DMS 273 treated with DMSO at 0.1 percent for 48 hours (cell line): ENCODE measurements at regions not wholly inside any gene's neighbourhood (a gene's known extent, or its start where the extent isn't known, plus 50 kb on each side); places are given as distances from the start of the nearest gene placed in this dataset.
A peak's percentile ranks its signal among the peaks of the same experiment; 100 is the strongest.

Experiments used
- DNase-seq: peaks from one replicate; lab custom pipeline; 2025; lab: John Stamatoyannopoulos, UW

DNA sequence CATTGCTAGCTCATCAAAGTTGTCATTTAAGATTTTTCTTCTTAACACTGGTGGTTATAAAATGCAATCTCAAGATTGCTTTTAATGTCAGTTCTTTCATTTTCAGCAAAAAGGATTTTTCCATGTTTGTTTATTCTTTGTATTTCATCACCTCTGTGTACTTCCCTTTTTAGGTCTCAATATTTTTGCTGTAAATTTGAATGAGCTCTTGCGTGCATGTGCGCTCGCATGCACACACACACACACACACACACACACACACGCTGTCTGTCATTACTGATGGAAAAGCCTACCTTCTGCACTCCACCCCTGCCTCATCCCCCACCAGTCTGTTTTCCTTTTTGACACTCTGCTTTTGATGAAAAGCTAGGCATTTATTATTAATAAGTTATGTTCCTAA, 85.3 kb upstream of the FYN start:
- DNase-seq, result no peak

DNA sequence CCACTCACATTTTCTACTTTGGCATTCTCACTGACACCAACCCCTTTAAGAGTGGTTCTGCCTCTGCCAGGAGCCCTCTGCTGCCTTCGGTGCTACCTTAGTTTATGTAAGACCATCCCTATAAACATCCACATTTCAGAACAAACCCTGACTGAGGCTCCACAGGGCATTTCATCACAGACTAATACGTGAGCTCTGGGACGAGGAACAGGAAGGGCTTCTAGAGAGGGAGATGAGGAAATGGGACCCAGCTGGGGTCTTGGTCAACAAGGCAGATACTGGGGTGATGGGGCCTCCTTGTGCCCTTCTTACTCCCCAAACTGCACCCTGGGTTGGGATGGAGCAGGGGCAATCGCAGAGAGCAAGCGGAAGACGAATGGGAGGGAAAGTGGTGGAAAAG, 86.5 kb upstream of the FYN start:
- no peak for DNase-seq

DNA sequence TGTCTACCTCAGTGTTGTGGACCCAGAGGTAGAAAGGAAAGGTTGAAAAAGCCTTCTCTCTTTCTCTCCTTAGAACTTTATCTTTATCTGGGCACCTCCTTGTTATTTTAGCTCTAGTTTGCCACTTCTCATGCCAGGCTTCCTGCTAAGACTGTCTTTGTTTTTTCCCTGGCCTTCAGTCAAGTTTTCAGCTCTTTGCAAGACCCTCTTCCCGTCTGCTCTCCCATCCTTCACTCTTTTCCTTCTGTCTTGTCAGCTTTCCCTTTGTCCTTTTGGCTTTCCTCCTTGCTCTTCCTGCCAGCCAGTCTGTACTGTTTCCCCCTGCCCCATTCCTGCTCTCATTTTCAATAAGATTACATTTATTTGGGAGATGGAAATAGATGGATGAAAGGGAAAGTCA, 86.8 kb upstream of the CCN6 start:
- no peak for DNase-seq

DNA sequence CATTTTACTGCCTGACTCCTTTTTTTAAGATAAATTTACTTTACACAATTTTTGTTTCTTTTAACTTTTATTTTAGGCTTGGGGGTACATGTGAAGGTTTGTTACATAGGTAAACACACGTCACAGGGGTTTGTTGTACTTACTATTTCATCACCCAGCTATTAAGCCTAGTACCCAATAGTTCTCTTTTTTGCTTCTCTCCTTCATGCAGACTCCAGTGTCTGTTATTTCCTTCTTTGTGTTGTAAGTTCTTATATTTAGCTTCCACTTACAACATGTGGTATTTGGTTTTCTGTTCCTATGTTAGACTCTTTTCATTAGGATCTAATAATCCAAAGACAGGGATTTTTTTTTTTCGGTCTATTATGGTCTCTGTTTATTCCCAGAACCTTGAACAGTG, 83.5 kb upstream of the CCN6 start:
- DNase-seq, result no peak

DNA sequence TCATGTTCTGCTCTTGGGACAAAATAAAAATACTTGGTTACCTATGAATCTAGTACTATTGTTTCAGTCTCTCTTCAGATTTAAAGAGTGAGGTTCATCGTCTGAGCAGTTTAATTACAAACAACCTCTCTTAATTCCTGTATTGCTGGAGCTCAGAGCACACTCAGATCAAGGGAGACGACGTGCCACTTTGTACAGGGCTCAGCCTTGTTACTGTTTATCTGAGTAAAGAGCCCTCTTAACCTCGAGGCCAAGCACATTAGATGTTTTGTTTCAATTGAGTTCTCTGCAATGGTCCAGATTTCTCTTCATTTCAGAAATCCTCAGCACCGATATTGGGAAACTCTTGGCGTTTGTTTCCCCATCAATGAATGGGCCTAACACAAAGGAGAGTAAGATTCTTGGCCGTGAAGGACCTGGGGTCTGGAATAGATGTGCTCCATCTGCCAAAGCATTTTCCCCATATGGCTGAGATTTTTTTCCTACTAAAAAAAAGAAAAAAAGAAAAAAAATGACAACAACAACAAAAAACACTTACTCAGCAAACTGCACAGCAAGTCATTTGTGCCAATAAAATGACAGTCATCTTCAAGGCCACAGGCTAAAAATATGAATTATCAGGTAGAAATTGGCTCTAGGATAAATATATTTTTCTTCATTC, 82.6 kb upstream of the CCN6 start:
- DNase-seq, result no peak

DNA sequence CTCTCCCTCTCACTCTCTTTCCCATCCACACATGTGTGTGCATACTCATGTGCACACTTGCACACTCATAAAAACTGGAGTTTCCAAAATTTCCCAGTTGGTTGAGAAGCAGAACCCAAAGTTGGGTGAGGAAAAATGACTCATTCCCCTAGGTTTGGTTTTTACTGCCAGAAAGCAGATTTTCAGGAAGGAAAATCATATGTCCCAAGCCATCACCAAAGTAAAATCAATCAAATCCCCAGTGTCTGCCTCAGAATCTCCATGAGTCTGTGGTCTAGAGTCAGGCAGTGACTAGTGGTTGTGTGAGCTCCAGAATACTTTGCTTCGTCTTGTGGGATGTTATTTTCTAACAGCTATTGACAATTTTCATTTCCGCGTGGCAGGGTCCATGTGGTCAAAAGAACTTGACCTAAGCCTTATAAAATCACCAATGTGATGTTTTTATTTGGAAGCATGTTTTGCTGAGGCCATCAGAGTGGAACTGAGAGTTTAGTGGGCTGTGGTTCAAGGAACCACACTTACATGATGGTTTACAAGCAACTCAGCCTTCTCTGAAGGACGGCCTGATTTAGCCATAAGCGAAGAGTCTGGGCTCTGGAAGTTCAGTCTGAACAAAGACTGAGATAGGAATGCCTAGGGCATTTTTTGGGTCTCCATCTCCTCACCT, 81.9 kb upstream of the CCN6 start:
- DNase-seq, result no peak

DNA sequence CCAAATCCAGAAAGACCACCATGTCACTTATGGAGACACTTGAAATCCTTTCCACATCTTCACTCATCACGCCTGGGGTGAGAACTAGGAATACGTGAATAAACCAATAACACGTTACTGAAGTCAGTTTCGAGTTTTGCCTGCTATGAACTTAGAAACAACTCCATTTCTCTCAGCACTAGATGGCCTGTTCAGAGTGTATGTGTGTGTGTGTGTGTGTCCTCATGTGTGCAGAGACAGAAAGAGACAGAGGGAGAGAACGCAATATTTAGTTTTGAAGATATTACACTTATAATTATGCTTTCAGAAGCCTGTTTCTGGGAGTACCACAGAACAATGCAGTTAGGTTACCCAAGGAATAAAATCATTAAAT, 81.2 kb upstream of the CCN6 start:
- DNase-seq, result no peak

DNA sequence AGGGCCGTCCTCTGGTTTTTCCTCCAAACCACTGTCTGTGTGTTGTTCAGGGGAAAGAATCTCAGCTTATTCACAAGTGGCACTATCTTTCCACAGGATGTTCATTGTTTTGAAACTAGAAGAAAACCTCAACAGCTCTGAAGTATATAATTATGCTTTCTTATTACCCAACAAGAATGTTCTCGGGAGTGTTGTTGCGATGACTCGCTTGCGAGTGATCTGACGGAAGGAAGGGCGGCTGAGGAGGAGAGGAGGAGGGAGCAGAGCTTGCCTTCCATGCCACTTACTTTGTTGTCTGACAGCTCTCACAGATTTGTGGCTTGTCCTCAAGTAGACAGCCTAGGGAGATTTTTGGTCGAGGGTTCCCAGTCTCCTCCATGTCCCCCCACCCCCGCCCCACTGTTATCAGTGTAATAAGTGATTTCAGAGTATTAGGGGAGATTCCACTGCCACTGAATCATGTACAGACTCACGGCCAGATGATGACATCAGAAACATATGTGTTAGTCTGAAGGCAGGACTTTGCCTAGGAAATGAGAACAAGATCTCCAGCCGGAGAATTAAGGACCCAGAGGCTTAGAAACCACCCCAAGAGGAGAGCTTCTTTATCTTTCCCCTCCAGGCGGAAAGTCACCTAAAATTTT, 80.7 kb upstream of the CCN6 start:
- DNase-seq, result peak; percentile 10

DNA sequence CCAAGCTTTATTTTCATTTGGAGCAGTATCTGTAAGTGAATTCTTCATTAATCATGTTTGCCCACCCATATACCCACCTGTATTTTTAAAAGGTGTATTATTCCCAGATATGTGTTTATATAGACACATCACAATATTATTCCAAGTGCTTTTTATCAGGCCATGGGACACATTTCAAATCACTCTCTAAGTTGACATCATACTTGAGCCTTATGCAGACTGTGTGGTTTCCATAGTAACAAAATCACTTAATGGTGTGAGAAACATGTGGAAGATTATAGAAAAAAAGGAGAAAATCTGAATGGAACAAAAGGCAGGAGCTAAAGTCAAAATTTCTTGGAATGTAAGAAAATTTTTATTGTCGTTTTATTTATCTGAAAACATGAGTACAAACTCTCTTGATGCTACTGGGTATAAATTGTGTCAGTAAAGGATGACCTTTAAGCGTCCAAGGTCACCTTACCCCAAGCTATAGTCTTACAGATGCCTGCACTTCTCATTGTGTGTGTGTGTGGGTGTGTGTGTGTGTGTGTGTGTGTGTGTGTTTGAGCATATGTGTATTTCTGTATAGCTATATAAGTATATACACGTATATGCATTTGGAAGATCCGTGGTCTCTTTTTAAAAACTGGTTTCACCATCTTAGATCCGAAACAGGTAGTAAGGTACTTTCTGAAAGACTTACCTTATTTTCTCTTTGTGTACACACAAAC, 79.8 kb upstream of the CCN6 start:
- DNase-seq, result no peak

DNA sequence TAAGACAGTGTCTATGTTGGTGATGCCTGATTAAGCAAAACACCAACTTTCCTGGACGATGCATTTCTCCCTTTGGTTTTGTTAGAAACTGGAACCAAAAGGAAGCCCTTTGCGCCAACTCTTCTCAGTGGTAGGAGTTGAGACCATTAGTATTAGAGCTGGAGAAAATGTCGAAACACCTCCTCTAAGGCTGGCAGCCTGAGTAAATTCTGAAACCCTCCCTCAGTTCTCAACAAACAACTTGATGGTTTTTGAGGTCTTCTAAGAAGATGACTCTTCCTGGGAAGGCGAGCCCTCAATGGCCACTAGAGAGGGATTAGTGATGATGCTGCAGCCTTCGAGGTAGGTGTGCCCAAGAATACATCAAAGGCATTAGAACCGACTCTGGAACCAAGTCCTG, 78.4 kb upstream of the CCN6 start:
- DNase-seq, result no peak

DNA sequence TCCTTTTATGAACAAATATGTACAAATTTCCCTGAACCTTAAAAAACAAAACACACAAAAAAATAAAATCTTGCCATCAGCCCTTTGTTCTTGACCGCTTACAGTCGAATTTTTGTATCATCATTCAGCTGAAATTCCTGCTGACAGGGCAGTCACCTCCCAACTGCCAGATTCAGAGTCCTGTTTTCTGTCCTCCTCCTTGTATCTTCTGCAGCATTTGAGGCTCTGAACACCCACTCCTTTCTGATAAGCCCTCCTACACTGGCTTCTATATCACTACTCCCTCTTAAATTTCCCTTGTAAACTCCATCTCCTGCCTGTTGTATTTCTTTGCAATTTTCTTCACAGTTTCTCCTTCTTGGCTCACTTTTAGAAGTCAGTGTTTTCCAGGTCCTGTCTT, 77.8 kb upstream of the CCN6 start:
- DNase-seq, result no peak

DNA sequence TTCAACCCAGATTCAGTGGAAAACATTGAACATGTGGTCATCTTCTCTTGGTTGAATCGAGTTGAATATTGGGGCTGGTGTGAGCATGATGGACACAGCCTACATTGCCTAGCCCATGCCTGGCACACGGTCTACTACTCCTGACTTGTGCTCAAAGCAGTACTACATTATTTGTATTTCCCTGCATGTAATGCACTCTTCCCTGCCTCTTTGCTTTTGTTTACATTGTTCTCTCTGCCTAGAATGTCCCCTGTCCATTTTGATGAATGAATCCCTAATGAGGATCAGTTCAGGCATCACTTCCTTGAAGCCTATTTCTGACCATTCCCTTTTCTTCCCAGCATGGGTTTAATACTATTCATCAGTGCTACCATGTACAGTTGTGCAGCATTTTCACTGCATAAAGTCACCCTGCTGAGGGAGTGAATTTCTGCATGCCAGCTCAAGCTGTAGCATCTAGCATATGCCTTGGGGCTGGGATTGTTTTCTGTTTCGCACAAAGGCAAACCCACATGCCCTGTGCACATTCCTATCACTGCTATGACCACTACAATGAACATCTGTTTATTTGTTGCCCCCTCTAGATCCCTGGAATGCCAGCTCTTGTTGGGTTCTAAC, 75.3 kb upstream of the CCN6 start:
- DNase-seq, result no peak

DNA sequence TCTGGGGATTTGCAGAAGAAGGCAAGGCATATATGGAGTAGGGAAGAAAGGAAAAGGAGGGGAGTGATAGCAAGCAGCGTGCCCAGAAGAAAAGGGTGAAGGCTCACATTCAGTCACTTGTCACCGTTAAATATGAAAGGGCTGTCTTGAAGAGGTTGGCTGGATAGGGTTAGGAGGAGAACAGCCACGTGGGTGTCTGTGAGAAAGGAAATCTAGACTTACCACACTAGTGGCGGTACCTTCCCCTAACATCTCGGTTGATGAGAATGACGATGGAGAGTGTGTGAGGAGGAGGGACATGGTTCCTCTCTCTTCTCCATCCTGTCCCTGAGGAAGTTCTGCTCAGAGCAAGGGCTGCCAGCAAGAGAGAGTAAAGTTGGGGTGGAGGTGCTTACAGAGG, 74.3 kb upstream of the CCN6 start:
- DNase-seq, result no peak

DNA sequence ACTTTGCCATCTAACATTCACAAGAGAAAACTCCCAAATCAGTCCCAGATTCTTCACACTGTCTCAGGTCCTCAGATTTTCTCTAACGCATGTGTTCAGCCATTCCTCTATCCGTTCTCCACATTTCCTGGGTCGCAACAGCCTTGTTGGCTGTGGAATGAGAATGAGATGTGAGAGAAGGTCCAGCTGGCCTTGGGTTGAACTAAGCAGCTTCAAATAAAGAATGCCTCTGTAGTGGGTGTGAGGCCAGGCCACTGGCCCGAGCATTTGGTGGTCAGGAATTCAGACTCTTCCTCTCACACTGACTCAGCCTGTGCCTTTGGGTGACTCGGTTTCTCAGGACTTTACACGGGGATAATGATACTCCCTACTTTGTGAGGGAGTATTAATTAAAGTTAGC, 73.8 kb upstream of the CCN6 start:
- no peak for DNase-seq

DNA sequence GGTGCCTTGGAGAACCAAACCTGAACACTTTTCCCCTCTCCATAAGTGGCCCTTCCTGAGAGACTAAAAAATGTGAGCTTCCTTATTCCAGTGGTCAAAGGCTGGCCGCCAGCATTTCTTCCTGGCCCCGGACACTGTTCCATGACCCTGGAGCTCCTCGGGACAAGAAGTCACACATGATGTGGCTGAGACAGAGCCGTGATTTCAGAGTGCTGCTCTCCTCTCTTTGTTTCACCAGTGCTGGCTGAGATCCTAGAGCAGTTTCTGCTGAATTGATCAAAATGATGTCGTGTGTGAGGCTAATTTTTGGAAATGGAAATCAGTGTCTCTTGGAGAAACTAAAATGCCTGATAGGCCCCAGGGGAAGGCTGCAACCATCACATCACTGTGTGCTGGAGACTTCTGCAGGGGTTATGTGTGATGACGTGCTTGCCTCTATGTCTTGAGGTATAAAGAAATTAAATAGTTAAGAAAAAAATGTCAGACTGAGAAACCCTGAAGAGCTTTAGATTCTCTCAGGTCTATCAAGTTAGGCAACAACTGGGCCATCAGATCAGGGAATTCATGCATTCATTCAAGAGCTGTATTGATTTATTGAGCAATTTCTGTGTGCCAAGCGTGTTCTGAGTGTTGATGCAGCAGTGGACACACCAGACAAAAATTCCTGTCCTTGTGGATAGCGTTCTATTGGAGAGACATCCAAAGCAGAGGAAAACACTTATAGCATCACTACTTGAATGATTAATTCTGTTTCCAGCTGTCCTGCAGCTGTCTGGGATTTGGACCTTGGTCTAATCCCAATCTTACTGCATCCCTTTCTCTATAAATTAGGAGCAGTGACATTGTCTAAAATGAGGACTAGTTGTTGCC, 72.7 kb upstream of the CCN6 start:
- no peak for DNase-seq

DNA sequence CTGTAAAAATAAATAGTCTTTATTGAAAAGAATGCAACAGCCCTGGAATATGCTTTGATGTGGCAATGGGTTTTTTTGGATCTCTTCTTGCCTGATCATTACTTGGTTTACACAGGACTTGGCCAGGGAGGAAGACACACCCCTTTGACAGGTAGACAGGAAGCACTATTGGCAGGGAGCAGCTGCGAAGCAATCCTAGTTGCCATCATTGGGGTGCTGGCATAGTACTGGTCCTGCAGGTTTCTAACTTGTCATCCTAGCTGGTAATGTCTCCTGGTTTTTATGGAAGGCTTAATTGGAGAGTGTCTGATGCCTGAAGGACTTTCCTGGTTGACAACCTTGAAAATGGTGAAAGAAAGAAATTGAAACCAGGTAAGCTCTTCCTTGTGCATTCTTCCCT, 71.2 kb upstream of the CCN6 start:
- DNase-seq, result no peak

DNA sequence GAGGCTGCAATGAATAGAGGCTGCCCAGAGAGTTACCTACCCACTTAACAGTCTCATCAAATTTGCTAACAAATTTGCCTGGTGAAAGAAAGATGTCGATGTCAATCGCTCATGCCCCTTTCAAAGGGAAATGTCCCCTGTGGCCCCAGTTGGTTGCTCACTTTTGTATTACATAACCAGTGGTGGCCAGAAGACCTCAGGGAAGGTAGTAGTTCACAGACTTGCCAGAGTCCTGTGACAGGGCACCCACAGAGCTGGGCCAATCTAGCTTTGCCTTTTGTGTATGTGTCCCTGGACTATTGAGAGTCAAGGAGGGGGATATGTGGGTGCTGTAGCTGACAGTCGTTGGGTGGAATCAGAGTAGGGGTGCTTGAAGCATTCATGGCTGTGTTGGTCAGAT, 70.7 kb upstream of the CCN6 start:
- DNase-seq, result no peak

DNA sequence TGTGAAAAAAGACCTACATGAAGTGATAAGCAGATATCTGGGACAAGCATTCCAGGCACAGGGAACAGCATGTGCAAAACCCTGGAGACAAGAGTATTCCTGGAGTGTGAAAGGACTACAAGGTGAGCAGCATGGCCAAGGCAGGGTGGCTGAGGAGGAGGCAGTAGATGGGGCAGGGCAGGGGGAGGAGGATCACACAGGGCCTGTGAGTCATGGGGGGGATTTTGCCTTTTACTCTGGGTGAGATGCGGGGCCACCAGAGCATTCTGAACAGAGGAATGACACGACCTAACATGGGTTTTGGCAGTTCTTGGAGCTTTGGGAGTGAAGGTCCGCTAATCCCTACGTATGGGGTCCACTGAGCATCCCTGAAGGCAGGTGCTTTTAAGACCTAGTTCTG, 69.8 kb upstream of the CCN6 start:
- no peak for DNase-seq

DNA sequence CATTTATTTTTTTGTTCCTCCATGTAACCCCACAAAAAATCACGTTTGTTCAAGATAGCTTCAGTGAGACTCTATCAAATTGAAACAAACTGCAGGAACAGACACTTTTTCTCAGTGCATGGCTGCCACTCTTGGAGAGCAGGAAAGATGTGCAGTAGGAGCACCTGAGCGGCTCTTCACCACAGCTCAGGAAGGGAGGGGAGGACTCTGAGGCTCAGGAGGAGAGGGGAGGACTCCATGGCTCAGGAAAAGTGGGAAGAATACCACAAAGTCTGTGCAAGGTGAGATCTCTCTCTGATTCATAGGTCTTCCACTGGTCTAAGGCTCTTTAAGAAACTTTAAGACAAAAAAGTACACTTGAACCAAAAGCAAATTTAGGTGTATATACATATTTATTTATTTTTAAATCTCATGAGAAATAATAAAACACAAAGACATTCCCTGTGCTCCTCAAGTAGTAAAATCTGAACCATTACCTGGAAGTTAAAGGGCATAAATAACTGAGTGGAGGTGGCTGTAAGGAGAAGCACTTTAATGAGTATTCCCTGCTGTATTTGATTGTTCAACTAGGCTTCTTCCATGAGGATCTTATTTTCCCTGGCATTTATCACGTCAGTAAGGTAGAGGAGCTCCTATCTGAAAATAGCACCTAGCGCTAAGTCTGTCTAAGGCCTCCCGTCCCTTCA, 69.2 kb upstream of the CCN6 start:
- no peak for DNase-seq

DNA sequence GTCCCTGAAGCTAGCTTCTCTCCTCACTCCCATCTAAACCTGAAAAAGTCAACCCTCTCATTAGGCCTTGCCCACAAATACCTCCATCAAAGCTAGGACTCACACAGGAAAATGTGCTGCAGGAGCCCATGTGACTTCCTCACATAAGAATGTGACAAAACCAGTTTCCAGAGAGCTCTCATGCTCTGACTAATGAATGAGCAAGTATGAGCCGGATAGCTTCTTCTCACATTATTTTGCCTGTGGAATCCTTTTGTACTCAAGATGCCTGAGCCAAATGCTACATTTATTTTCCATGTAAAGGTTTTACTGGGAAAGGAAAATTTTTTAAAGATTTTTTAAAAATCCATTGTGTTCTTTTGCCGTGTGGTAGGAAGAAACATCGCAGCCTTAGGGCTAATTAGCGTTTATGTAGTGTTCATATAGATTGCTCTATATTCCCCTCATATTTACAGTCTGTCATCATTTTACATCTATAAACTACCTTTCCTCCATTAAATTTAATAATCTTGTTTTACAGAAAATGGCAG, 68.6 kb upstream of the CCN6 start:
- DNase-seq, result no peak

DNA sequence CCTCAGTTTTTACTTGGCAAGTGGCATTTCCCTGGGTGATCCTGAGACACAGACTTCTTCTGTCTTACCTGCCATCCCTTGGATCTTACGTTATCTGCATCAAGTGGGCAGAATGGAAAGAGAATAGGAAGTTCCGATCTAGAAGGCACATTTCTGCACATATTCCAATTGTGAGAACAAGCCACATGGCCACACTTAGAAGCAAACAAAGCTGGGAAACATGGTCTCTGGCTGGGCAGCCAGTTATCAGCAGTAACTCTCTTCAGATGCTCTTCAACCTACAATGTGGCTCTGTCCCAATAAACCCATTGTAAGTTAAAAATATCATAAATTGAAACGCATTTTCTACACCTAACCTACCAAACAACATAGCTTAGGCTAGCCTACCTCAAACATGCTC, 67.3 kb upstream of the CCN6 start:
- no peak for DNase-seq
